Sigmoid colon (tissue), 4 donors: ENCODE measurements at regions not wholly inside any gene's neighbourhood (a gene's known extent, or its start where the extent isn't known, plus 50 kb on each side); places are given as distances from the start of the nearest gene placed in this dataset.

Source experiments
- CTCF ChIP-seq, 4 experiments: fragments of 450-650 bp in 3 of 4; fragments of 200-600 bp in 1 of 4; IDR thresholded peaks; one replicate each; pipeline ENCODE4 v1.5.1; 2016 to 2019; ENCODE audit warnings: antibody characterized with exemption in 4 of 4, mild to moderate bottlenecking in 3 of 4, moderate library complexity in 2 of 4
- POLR2AphosphoS5 ChIP-seq, 4 donors: sonication (generic); formaldehyde crosslinking; IDR thresholded peaks; one replicate each; pipeline ENCODE4 v1.6.1; 2017; ENCODE audit warnings: antibody characterized with exemption in 4 of 4

GRCh38 chr9:23412458-23412857 lies 413.6 kb downstream of the ELAVL2 start:
- TF ChIP-seq CTCF (IDR thresholded peaks at IDR 0.05) (no peak), POLR2AphosphoS5 (IDR thresholded peaks at IDR 0.05) (no peak)
